ENCODE measurements at regions not wholly inside any gene's neighbourhood (a gene's known extent, or its start where the extent isn't known, plus 50 kb on each side); places are given as distances from the start of the nearest gene placed in this dataset.

DNA sequence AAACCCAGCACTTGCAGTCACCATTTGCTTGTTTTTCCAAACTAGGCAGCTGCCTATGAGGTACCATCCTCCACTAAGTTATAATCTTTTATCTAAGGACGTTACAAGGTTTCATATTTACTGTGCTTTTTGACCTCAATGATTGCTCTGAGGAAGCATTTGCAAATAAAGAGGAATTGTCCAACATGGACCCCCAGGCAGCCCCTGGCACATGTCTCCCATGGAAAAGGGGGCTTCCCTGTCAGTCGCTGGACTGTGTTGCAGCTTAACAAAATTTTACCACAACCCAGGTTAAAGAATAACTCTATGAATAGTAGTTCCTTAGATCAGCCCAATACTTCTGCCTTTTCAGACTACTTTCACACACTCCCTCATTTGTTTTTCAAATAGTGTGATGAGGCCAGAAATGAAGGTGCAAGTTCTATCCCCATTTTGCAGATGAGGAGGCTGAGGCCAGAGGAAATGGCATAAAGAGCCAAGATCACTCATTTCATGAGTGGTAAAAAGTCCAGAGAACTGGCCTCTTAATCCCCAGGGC lies 52.8 kb upstream of the ZPBP start:
- TF ChIP-seq, protein P1, sequence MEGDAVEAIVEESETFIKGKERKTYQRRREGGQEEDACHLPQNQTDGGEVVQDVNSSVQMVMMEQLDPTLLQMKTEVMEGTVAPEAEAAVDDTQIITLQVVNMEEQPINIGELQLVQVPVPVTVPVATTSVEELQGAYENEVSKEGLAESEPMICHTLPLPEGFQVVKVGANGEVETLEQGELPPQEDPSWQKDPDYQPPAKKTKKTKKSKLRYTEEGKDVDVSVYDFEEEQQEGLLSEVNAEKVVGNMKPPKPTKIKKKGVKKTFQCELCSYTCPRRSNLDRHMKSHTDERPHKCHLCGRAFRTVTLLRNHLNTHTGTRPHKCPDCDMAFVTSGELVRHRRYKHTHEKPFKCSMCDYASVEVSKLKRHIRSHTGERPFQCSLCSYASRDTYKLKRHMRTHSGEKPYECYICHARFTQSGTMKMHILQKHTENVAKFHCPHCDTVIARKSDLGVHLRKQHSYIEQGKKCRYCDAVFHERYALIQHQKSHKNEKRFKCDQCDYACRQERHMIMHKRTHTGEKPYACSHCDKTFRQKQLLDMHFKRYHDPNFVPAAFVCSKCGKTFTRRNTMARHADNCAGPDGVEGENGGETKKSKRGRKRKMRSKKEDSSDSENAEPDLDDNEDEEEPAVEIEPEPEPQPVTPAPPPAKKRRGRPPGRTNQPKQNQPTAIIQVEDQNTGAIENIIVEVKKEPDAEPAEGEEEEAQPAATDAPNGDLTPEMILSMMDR (IDR thresholded peaks at IDR 0.05; ENCODE audit: low read depth, low read length): no peak
- no peak for TF ChIP-seq EZH2phosphoT487 (IDR thresholded peaks at IDR 0.05; ENCODE audit: low read depth)

Measured in OCI-LY3 (cell line).